Keratinocyte (primary cell): ENCODE measurements at regions not wholly inside any gene's neighbourhood (a gene's known extent, or its start where the extent isn't known, plus 50 kb on each side); places are given as distances from the start of the nearest gene placed in this dataset.

Source experiments
- DNase-seq: peaks from one replicate; pipeline ENCODE4 v3.0.0-alpha.2; 2011; ENCODE audit warnings: low read depth, missing footprints, low spot score
- FAIRE-seq: peaks from 2 replicates; lab custom pipeline; 2011; peaks lifted over from hg19 to GRCh38; lab: Jason Lieb, UNC
- H2AFZ ChIP-seq: 2 replicates; pipeline ENCODE4 v1.6.0; 2012; ENCODE audit warnings: low read length, control low read depth, inconsistent platforms; ENCODE audit not compliant: control insufficient read depth
- H3K27ac ChIP-seq: 2 replicates; pipeline ENCODE4 v1.5.1; 2011; ENCODE audit warnings: low read length; ENCODE audit not compliant: control insufficient read depth, insufficient read depth
- H3K27me3 ChIP-seq: 3 replicates; pipeline ENCODE4 v1.6.0; 2011; ENCODE audit warnings: low read length; ENCODE audit not compliant: control insufficient read depth, insufficient read depth; ENCODE audit errors: extremely low read depth
- H3K36me3 ChIP-seq, 2 experiments: 2 replicates in 1 of 2; 3 replicates in 1 of 2; pipeline ENCODE4 v1.5.1; 2011; ENCODE audit warnings: low read length in 2 of 2, mild to moderate bottlenecking in 1 of 2; ENCODE audit not compliant: control insufficient read depth in 2 of 2, insufficient read depth in 2 of 2; ENCODE audit errors: extremely low read depth in 1 of 2
- H3K4me1 ChIP-seq: 3 replicates; pipeline ENCODE4 v1.5.1; 2011; ENCODE audit warnings: low read length; ENCODE audit not compliant: control insufficient read depth, insufficient read depth; ENCODE audit errors: extremely low read depth
- H3K4me2 ChIP-seq: 3 replicates; pipeline ENCODE4 v1.6.0; 2011; ENCODE audit warnings: low read depth, low read length; ENCODE audit not compliant: control insufficient read depth, insufficient read depth; ENCODE audit errors: extremely low read depth
- H3K4me3 ChIP-seq, 3 experiments: fragments of 200-600 bp in 1 of 3; sonication (generic) in 1 of 3; 2 replicates in 2 of 3; 3 replicates in 1 of 3; pipeline ENCODE4 v1.5.1; 2011 to 2016; ENCODE audit warnings: low read length in 3 of 3, mild to moderate bottlenecking in 3 of 3, control low read depth in 2 of 3, inconsistent platforms in 1 of 3, low read depth in 1 of 3, mixed read lengths in 1 of 3, mixed run types in 1 of 3, moderate library complexity in 1 of 3; ENCODE audit not compliant: control insufficient read depth in 2 of 3, insufficient read depth in 2 of 3; ENCODE audit errors: extremely low read depth in 1 of 3
- H3K79me2 ChIP-seq: 2 replicates; pipeline ENCODE4 v1.6.0; 2012; ENCODE audit warnings: low read length; ENCODE audit not compliant: control insufficient read depth, insufficient read depth
- H3K9ac ChIP-seq: 3 replicates; pipeline ENCODE4 v1.6.0; 2011; ENCODE audit warnings: low read length; ENCODE audit not compliant: control insufficient read depth, insufficient read depth; ENCODE audit errors: extremely low read depth
- H3K9me1 ChIP-seq: 3 replicates; pipeline ENCODE4 v1.6.0; 2011; ENCODE audit warnings: low read length; ENCODE audit not compliant: control insufficient read depth, insufficient read depth; ENCODE audit errors: extremely low read depth
- H3K9me3 ChIP-seq: 2 replicates; pipeline ENCODE4 v1.5.1; 2012; ENCODE audit warnings: low read depth, low read length; ENCODE audit not compliant: control insufficient read depth
- H4K20me1 ChIP-seq: 3 replicates; pipeline ENCODE4 v1.6.0; 2011; ENCODE audit warnings: low read length; ENCODE audit not compliant: control insufficient read depth, insufficient read depth; ENCODE audit errors: extremely low read depth
- EZH2 ChIP-seq: IDR thresholded peaks from one replicate; pipeline ENCODE4 v1.6.1; 2012; ENCODE audit warnings: inconsistent platforms, mild to moderate bottlenecking, low read length, moderate library complexity
- dilution Hi-C: fragments of 300-500 bp; cut with MboI; formaldehyde crosslinking; loops from one replicate; pipeline ENCODE4 v1.7.0; 2020; ENCODE audit warnings: low sequenced_read_pairs; ENCODE audit not compliant: extremely low pct_ligation_motif_present
- TF ChIP-seq, protein P1 (sequence below), 3 experiments: IDR thresholded peaks in 1 of 3; conservative IDR thresholded peaks in 1 of 3; optimal IDR thresholded peaks in 1 of 3; 2 replicates in 2 of 3; 3 replicates in 1 of 3; pipeline versions ENCODE3 to v1.5.1; 2011; ENCODE audit warnings: low read length in 3 of 3, mild to moderate bottlenecking in 3 of 3, moderate library complexity in 2 of 3, control low read depth in 1 of 3, inconsistent platforms in 1 of 3; ENCODE audit not compliant: insufficient read depth in 2 of 3; ENCODE audit errors: extremely low read depth in 1 of 3

GRCh38 chr7:21359163-21359562 is 68.7 kb upstream of the SP4 start:
- no peak for FAIRE-seq
- no peaks in the 10 kb centered on the region for H4K20me1 ChIP-seq
- H2AFZ ChIP-seq = no peak overlapping the region
- TF ChIP-seq EZH2 = no peak
- TF ChIP-seq, protein P1, sequence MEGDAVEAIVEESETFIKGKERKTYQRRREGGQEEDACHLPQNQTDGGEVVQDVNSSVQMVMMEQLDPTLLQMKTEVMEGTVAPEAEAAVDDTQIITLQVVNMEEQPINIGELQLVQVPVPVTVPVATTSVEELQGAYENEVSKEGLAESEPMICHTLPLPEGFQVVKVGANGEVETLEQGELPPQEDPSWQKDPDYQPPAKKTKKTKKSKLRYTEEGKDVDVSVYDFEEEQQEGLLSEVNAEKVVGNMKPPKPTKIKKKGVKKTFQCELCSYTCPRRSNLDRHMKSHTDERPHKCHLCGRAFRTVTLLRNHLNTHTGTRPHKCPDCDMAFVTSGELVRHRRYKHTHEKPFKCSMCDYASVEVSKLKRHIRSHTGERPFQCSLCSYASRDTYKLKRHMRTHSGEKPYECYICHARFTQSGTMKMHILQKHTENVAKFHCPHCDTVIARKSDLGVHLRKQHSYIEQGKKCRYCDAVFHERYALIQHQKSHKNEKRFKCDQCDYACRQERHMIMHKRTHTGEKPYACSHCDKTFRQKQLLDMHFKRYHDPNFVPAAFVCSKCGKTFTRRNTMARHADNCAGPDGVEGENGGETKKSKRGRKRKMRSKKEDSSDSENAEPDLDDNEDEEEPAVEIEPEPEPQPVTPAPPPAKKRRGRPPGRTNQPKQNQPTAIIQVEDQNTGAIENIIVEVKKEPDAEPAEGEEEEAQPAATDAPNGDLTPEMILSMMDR (optimal IDR thresholded peaks at IDR 0.05 in 1 of 3, IDR thresholded peaks at IDR 0.05 in 1 of 3, conservative IDR thresholded peaks at IDR 0.05 in 1 of 3; ENCODE audit: extremely low read depth in 1 of 3, insufficient read depth in 2 of 3, low read length in 3 of 3) = no peak
- no peak overlapping the region for H3K4me2 ChIP-seq
- no peaks in the 10 kb centered on the region for H3K79me2 ChIP-seq
- H3K4me3 ChIP-seq = no peak overlapping the region
- H3K9me3 ChIP-seq = no peaks in the 10 kb centered on the region
- no peaks in the 10 kb centered on the region for H3K9me1 ChIP-seq
- no peak for DNase-seq
- no peaks in the 10 kb centered on the region for H3K27me3 ChIP-seq
- dilution Hi-C loops = no loop called here
- H3K9ac ChIP-seq = no peak overlapping the region
- H3K4me1 ChIP-seq = no peaks in the 10 kb centered on the region
- no peaks in the 10 kb centered on the region for H3K36me3 ChIP-seq
- no peak overlapping the region for H3K27ac ChIP-seq

- no peaks in the 10 kb centered on the region for H4K20me1 ChIP-seq
- H3K9ac ChIP-seq = no peak overlapping the region
- H3K4me3 ChIP-seq = no peak overlapping the region
- no peak overlapping the region for H3K27ac ChIP-seq
- no peak overlapping the region for H2AFZ ChIP-seq
- H3K4me1 ChIP-seq = no peaks in the 10 kb centered on the region
- dilution Hi-C loops = no loop called here
- TF ChIP-seq EZH2 = no peak
- TF ChIP-seq, protein P1 (optimal IDR thresholded peaks at IDR 0.05 in 1 of 3, IDR thresholded peaks at IDR 0.05 in 1 of 3, conservative IDR thresholded peaks at IDR 0.05 in 1 of 3; ENCODE audit: extremely low read depth in 1 of 3, insufficient read depth in 2 of 3, low read length in 3 of 3) = no peak
- no peak for FAIRE-seq
- no peak overlapping the region for H3K4me2 ChIP-seq
- no peaks in the 10 kb centered on the region for H3K9me3 ChIP-seq
- H3K79me2 ChIP-seq = no peaks in the 10 kb centered on the region
- H3K9me1 ChIP-seq = no peaks in the 10 kb centered on the region
- H3K36me3 ChIP-seq = no peaks in the 10 kb centered on the region
- no peak for DNase-seq
- no peaks in the 10 kb centered on the region for H3K27me3 ChIP-seq
Measured at GRCh38 chr7:21361413-21362125, 66.3 kb upstream of the SP4 start.
